8988T (cell line): ENCODE measurements at regions not wholly inside any gene's neighbourhood (a gene's known extent, or its start where the extent isn't known, plus 50 kb on each side); places are given as distances from the start of the nearest gene placed in this dataset.
"Not testable (repeated sequence)": the region's sequence is repeated elsewhere in the genome, so short reads cannot be mapped to it uniquely, and the experiment has no call there.

Source experiments
- DNase-seq: peaks from one replicate; pipeline ENCODE4 v3.0.0; 2011

DNA sequence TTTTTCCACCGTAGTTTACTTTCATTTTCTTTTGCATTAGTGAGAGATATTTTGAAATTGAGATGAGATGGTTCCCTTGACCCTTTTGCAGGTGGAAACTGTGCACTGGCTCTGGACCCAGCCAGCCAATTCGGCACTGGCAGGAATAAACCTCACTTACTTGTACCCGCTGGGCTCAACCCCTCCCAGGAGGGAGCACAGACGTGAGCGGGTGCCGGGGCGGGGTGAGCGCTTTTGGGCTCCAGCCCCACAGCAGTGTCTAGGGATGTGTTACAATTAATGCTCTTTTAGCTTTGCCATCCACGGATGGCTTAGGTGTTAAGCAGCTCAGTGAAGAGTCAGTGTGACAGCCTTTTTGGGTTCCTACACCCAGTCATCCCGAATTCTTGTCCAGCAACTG lies 766.1 kb upstream of the CHD1 start:
- no peak for DNase-seq

DNA sequence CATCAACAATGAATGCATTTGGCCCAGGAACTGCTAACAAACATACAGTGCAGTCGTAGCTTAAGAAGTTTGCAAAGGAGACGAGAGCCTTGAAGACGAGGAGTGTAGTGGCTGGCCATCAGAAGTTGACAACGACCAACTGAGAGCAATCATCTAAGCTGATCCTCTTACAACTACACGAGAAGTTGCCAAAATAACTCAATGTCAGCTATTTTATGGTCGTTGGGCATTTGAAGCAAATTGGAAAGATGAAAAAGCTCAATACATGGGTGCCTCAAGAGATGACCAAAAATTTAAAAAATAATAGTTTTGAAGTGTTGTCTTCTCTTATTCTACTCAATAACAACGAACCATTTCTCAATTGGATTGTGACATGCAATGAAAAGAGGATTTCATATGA lies 757.7 kb upstream of the CHD1 start:
- no peak for DNase-seq

DNA sequence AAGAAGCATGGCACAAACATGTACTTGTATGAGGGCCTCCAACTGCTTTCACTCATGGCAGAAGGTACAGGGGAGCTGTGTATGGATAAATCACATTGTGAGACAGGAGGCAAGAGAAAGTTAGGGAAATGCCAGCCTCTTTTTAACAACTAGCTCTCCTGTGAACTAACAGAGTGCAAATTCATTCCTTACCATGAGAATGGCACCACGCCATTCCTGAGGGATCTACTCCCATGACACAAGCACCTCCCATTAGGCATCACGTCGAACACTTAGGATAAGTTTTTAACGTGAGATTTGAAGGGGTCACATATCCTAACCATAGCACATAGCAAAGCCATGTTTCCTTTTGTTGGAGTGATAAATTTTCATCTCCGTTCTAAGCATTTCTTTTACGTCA lies 747.2 kb upstream of the CHD1 start:
- no peak for DNase-seq

DNA sequence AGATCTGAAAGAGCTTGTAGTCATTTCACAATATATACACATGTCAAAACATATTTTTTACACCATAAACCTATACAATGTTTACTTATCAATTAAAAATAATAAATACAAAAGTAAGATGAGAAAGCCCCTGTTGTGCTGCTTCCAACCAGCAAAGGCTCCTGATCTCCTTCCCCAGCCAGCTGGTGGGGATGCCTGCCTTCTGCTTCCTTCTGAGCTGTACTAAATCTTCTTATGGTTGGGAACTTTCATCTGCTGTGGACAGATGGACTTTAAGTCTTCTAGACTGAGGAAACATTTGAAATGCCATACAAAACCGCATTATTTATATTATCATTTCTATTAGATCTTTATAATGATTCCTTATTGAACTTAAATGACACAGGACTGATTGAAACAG lies 745.3 kb upstream of the CHD1 start:
- no peak for DNase-seq

DNA sequence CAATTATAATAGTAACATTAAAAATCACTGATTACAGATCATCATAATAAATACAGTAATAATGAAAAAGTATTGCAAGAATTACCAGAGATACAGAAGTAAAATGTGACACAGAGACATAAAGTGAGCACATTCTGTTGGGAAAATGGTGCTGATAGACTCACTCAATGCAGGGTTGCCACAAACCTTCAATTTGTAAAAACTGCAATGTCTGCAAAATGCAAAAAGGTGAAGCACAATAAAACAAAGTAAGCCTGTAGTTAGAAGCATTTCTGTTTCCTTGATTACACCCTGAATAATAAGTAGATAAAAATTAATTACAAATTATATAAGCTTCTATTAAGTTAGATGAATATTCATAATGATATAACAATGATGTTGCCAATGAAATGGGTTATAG lies 736.2 kb upstream of the CHD1 start:
- no peak for DNase-seq

- DNase-seq = no peak
Measured at GRCh38 chr5:99651298-99651697, 722.5 kb upstream of the CHD1 start.

DNA sequence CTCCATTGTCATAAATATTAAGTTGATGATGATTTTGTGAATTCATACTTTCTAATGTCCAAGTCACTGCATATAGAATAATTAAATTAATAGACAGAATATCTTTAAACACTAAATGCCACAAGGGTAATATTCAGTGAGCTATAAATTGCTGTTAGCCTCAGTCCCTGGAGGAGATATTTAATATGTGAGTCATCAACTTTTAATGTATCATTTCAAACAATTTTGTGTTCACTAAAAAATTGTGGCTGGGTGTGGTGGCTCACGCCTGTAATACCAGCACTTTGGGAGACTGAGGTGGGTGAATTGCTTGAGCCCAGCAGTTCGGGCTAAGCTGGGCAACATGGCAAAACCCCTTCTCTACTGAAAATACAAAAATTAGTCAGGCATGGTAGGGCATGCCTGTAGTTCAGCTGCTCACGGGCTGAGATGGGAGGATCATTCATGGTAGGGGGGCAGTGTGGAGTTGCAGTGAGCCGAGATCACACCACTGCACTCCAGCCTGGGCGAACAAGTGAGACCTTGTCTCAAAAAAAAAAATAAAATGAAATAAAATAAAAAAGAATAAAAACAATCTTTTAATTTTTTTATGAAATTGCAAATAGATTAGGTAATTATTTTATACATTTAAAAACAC lies 717.3 kb upstream of the CHD1 start:
- no peak for DNase-seq

DNA sequence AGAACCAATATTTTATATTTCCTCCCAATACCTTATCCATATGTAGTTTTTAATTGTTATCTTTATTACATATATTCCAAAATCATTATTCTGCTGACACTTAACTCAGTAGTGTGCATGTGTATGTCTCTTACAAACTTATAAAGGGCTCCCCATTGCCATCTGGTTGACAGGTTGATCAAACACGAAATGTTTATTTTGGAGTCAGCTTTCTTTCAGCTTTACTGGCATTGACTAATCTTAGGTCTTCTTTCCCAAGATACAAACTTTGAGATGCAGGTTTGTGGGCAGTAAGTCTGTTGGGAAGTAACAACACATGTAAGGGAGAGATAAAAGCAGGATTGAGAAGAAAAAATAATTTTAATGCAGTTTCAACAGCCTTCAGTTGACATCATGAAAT lies 716.0 kb upstream of the CHD1 start:
- DNase-seq = no peak

GRCh38 chr5:99640646-99641045 lies 711.8 kb upstream of the CHD1 start:
- no peak for DNase-seq

- DNase-seq = no peak
Measured at GRCh38 chr5:99639905-99640304, 711.1 kb upstream of the CHD1 start.

DNA sequence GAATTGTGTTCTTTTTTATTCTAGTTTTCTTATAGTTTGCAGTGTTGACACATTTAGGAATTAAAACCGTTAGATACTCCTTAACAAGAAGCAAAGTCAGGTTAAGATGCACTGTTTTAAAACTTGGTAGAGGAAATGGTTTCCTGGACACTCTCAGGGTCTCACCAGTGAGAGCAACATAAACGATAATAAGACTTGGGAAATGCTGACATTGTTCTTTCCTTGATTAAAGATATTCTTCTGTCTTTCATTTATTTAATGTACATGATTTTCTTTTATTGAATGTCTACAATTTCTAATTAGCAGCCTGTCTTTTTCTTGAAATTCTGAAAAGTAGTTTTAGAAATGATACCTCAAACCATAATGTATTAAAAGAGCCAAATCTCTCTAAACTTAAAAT lies 707.9 kb upstream of the CHD1 start:
- no peak for DNase-seq

DNA sequence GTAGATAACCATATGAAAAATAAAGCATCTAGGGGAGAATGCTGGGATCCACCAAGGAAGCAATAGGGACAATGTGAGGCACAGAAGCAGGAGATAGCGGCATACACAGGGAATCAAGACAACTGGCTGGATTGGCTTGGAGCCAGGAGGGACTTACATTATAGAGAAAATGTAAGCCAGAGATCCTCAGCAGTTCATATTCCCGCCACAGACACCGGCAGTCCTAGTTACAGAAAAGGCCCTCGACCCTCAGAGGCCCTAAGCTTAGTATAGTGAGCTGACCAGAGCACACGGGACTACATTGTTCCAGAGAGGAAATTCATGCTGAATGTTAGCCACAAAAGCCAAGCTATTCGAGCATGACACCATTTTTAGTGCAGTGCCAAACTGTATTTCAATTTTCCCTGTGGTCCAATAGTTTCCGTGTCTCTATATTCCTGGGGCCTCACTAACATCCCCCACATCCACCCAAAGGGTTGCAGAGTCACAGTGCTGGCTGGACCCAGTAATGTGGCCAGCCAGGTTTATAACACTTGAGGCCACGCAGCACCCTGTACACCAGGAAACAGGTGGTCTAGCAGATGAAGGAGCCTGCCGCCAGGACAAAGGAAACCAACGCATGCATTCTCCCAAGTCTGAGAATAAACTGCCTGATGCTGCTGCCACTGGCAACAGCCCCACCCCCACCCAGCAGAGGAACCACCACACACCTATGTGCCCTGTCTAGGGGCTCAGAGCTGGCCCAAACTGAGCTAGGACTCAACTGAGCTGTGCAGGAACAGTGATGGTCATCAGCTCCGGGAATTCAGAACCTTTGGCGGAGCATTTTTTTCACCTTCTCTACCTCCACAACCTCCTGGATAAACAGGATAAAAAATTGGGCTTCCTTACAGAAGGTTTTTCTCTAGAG lies 693.2 kb upstream of the CHD1 start:
- DNase-seq = no peak

GRCh38 chr5:99617335-99617734 lies 688.5 kb upstream of the CHD1 start:
- DNase-seq = no peak

DNA sequence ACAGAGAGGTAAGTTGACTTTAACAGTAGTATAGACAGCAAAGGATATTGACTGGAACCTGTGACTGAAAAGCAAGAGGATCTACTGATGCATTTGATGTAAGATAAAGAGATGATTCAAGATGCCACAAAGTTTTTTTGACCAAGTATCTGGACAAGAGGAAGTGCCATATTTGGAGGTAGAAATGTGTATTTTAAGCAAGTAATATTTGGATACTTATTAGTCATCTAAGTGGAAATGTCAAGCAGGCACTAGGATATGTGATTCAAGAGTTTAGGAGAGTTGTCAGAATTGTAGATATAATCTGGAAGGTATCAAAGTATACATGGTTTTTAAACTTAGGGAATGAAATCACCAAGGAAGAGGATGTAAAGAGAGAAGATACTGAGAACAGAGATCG lies 686.1 kb upstream of the CHD1 start:
- no peak for DNase-seq

GRCh38 chr5:99607124-99607523 lies 678.3 kb upstream of the CHD1 start:
- DNase-seq = no peak

DNA sequence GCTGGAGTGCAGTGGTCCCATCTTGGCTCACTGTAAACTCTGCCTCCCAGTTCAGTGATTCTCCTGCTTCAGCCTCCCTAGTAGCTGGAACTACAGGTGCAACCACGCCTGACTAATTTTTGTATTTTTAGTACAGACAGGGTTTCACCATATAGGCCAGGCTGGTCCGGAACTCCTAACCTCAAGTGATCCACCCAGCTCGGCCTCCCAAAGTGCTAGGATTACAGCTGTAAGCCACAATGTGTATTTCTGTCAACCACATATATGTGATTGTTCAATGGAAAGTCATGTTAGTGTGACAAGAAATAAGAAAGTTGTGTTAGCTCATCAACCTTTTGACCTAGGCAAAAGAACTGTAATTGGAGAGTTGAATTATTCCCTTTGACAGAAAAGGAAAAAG lies 677.1 kb upstream of the CHD1 start:
- DNase-seq = no peak

DNA sequence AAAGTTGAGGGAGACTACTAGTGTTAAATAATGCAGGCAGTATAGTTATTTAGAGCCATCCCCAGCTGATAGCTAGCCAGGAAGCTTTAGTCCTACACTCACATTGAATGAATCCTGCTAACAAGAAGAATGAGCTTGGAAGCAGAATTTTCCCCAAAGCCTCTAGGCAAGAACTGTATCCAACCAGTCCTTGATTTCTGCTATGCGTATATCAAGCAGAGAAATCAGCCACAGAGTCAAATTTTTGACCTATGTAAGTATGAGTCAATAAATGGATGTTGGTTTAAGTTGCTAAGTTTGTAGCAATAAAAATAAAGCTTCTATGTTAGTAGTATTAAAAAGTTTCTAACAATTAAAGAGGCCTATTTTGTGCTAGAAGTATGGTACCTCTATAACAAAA lies 672.1 kb upstream of the CHD1 start:
- DNase-seq = no peak

DNA sequence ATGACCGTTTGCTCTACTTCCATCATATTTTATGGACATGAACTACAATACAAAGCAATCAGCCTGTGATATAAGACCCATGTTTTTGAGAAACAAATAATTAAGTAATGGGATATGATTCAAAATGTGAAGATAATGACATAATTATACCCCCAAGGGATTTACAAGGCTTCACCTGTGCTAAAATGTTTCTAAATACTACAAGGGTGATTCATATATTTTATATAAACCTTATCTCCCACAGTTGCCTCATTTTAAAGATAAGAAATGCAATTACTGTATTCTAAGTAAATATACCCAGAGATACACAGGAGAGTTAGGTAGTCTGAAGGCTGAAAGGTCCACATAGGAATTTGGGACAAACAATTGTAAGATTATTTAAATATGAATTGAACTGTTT lies 662.0 kb upstream of the CHD1 start:
- no peak for DNase-seq

GRCh38 chr5:99589424-99589823 lies 660.6 kb upstream of the CHD1 start:
- DNase-seq = no peak

DNA sequence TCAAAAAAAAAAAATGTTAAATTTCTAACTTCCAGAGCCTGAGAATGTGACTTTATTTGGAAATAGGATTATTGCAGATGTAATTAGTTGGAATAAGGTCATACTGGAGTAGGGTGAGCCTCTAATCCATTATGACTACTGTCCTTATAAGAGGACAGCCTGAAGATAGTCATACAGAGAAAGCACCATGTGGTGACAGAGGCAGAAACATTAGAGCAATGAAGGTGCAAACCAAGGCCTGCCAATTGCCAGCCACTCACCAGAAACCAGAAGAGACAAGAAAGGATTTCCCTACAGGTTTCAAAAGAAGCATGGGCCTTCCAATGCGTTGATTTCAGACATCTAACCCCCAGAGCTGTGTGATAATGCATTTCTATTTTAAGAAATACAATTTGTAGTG lies 659.2 kb upstream of the CHD1 start:
- DNase-seq = no peak

DNA sequence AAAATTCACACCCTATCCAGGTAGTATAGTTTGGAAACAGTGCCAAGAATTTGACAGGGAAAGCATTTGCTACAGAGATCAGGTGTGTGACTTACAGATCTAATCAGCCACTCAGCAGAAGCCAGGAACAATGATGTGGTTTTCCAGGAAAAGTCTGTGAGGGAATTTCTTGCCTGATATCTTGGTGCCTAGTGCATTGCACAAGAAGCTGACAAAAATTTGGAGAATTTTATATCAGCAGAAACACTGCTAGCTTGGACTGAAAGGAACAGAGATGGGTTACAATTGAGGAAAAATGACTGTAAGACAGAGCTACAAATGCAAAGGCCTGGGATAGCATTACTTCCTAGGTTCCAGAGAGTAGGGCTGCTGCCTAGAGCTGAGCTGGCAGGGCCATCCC lies 658.1 kb upstream of the CHD1 start:
- DNase-seq = no peak

GRCh38 chr5:99581204-99581603 lies 652.4 kb upstream of the CHD1 start:
- DNase-seq = not testable (repeated sequence)

- DNase-seq = not testable (repeated sequence)
Measured at GRCh38 chr5:99562937-99563627, 634.3 kb upstream of the CHD1 start.

GRCh38 chr5:99553211-99553810 lies 624.5 kb upstream of the CHD1 start:
- DNase-seq = no peak
